K562 (cell line): ENCODE measurements at regions not wholly inside any gene's neighbourhood (a gene's known extent, or its start where the extent isn't known, plus 50 kb on each side); places are given as distances from the start of the nearest gene placed in this dataset.

ENCODE experiments used
- ATAC-seq: fragments of 200-7000 bp; cut with Tn5 transposase; 3 replicates; pipeline ENCODE4 v1.9.1; 2020; ENCODE audit warnings: moderate library complexity
- BruUV-seq: library from RNA; stranded (reverse); fragments of 400-500 nt; replicated peaks from 2 replicates; lab custom pipeline; 2021; lab: Mats Ljungman, UMichigan
- CTCF ChIA-PET: fragments of 300-600 bp; formaldehyde crosslinking; extraction: SDS; loops from one replicate; lab custom pipeline; 2021; ENCODE audit warnings: low intra/inter-chr PET ratio; lab: Yijun Ruan, JAX
- POLR2A ChIA-PET: fragments of 300-600, 350-650 bp; sonication (Branson Sonifier 250); formaldehyde crosslinking; extraction: SDS; loops from one replicate; lab custom pipeline; 2021; ENCODE audit warnings: antibody characterized with exemption, inconsistent platforms; lab: Yijun Ruan, JAX
- DNase-seq, 4 experiments: peaks; one replicate each; pipeline versions ENCODE4 v3.0.0 to v3.0.0-alpha.2; 2011 to 2018; ENCODE audit warnings: low spot score in 3 of 4, mixed read lengths in 3 of 4; ENCODE audit errors: extremely low read depth in 1 of 4
- FAIRE-seq: peaks from 2 replicates; lab custom pipeline; 2011; peaks lifted over from hg19 to GRCh38; lab: Jason Lieb, UNC
- H2AFZ ChIP-seq: 2 replicates; pipeline ENCODE4 v1.6.0; 2011; ENCODE audit warnings: low read depth, low read length, control low read depth, inconsistent platforms
- H3K27ac ChIP-seq: fragments of 200-600 bp; 3 replicates; pipeline ENCODE4 v1.8.0; 2011; ENCODE audit warnings: low read depth, mild to moderate bottlenecking, control low read depth, inconsistent platforms, low read length, moderate library complexity, mixed read lengths; ENCODE audit errors: extremely low read depth
- H3K27me3 ChIP-seq, 2 experiments: fragments of 300-600 bp in 1 of 2; 2 replicates in 1 of 2; 3 replicates in 1 of 2; pipeline versions ENCODE4 v1.6.0 to v1.8.0; 2011; ENCODE audit warnings: inconsistent platforms in 2 of 2, low read length in 2 of 2, mild to moderate bottlenecking in 1 of 2, mixed read lengths in 1 of 2, moderate library complexity in 1 of 2; ENCODE audit not compliant: control insufficient read depth in 2 of 2, insufficient read depth in 2 of 2
- H3K36me3 ChIP-seq: fragments of 300-600 bp; 3 replicates; pipeline ENCODE4 v1.8.0; 2011; ENCODE audit warnings: mild to moderate bottlenecking, low read length, inconsistent platforms; ENCODE audit not compliant: control insufficient read depth, insufficient read depth
- H3K4me1 ChIP-seq, 2 experiments: fragments of 200-600 bp in 1 of 2; replicated peaks in 1 of 2; 2 replicates in 1 of 2; 3 replicates in 1 of 2; pipeline versions ENCODE4 v1.5.1 to v1.8.0; 2011; ENCODE audit warnings: inconsistent platforms in 2 of 2, low read length in 2 of 2, mild to moderate bottlenecking in 1 of 2, mixed read lengths in 1 of 2, moderate library complexity in 1 of 2; ENCODE audit not compliant: control insufficient read depth in 2 of 2, insufficient read depth in 2 of 2
- H3K4me2 ChIP-seq: 2 replicates; pipeline ENCODE4 v1.6.1; 2011; ENCODE audit warnings: low read length, control low read depth, inconsistent platforms, mixed read lengths; ENCODE audit not compliant: insufficient read depth
- H3K4me3 ChIP-seq: fragments of 200-600 bp; sonication (generic), shearing (Covaris generic); 2 replicates; pipeline ENCODE4 v1.5.1; 2016; ENCODE audit warnings: control low read depth, inconsistent platforms
- H3K79me2 ChIP-seq: fragments of 200-600 bp; 3 replicates; pipeline ENCODE4 v1.8.0; 2011; ENCODE audit warnings: low read length, inconsistent platforms; ENCODE audit not compliant: control insufficient read depth, insufficient read depth
- H3K9ac ChIP-seq, 2 experiments: 2 replicates each; pipeline versions ENCODE4 v1.6.0 to v1.6.1; 2011; ENCODE audit warnings: low read depth in 2 of 2, low read length in 2 of 2, control low read depth in 1 of 2, inconsistent platforms in 1 of 2, mild to moderate bottlenecking in 1 of 2, mixed read lengths in 1 of 2; ENCODE audit not compliant: insufficient read depth in 1 of 2
- H3K9me1 ChIP-seq: one replicate; pipeline ENCODE4 v1.6.0; 2011; ENCODE audit warnings: inconsistent platforms, mild to moderate bottlenecking, low read length, moderate library complexity; ENCODE audit not compliant: control insufficient read depth, insufficient read depth
- H3K9me3 ChIP-seq: replicated peaks from 2 replicates; pipeline ENCODE4 v1.5.1; 2011; ENCODE audit warnings: low read depth, low read length, inconsistent platforms; ENCODE audit not compliant: control insufficient read depth, insufficient read depth
- H4K20me1 ChIP-seq: replicated peaks from 2 replicates; pipeline ENCODE4 v1.6.1; 2011; ENCODE audit warnings: low read length, inconsistent platforms, mixed read lengths; ENCODE audit not compliant: control insufficient read depth, insufficient read depth
- BCL6 ChIP-seq: fragments of 250-450 bp; sonication (Bioruptor Pico); IDR thresholded peaks from 2 replicates; pipeline ENCODE4 v1.4.0; 2020
- HDAC6 ChIP-seq: IDR thresholded peaks from 2 replicates; pipeline ENCODE4 v1.6.1; 2012; ENCODE audit warnings: low read depth, mild to moderate bottlenecking, control low read depth, inconsistent platforms, low read length, moderate library complexity
- MTA2 ChIP-seq: fragments of 450-650 bp; IDR thresholded peaks from 2 replicates; pipeline ENCODE4 v1.6.1; 2016; ENCODE audit warnings: low read depth
- NR2C2 ChIP-seq, 2 experiments: fragments of 200-800 bp in 1 of 2; sonication (Bioruptor generic) in 1 of 2; sonication (generic) in 1 of 2; formaldehyde crosslinking in 1 of 2; IDR thresholded peaks; 2 replicates each; pipeline versions ENCODE4 v1.6.1 to v1.8.0; 2016 to 2022; ENCODE audit warnings: mild to moderate bottlenecking in 1 of 2, missing compliant biosample characterization in 1 of 2, missing genetic modification characterization in 1 of 2, missing genetic modification reagents in 1 of 2
- SIN3A ChIP-seq, 2 experiments: fragments of 150-350 bp in 1 of 2; IDR thresholded peaks; 2 replicates each; pipeline ENCODE4 v1.6.1; 2011 to 2016; ENCODE audit warnings: borderline replicate concordance in 2 of 2, low read depth in 2 of 2, low read length in 2 of 2, mild to moderate bottlenecking in 2 of 2, moderate library complexity in 2 of 2; ENCODE audit not compliant: control insufficient read depth in 1 of 2
- TGIF2 ChIP-seq: sonication (generic); formaldehyde crosslinking; IDR thresholded peaks from 2 replicates; pipeline ENCODE4 v1.8.1; 2022; ENCODE audit warnings: mild to moderate bottlenecking, missing genetic modification reagents, moderate library complexity
- ZKSCAN8 ChIP-seq: fragments of 200-800 bp; sonication (Bioruptor generic); IDR thresholded peaks from 2 replicates; pipeline ENCODE4 v1.6.1; 2016; ENCODE audit warnings: missing genetic modification characterization, missing compliant biosample characterization
- WGBS: fragments of 100-300 bp; shearing (Covaris generic); methylation state at CpG from one replicate; pipeline ENCODE4 v1.1.6; 2016; ENCODE audit warnings: low coverage, mixed read lengths; ENCODE audit not compliant: insufficient coverage; ENCODE audit errors: missing lambda C conversion rate; 5-methylcytosine and 5-hydroxymethylcytosine counted together
- in situ Hi-C: fragments of 300-500 bp; cut with MboI; formaldehyde crosslinking; loops from 4 replicates; pipeline ENCODE4 v1.15.0; 2018; ENCODE audit warnings: inconsistent platforms, mixed read lengths
- intact Hi-C: fragments of 100-400 bp; cut with micrococcal nuclease; formaldehyde crosslinking; loops from 2 replicates; pipeline ENCODE4 v1.14.2; 2022
- TF ChIP-seq, protein P1 (sequence below): sonication (generic); formaldehyde crosslinking; IDR thresholded peaks from 2 replicates; pipeline ENCODE4 v1.8.1; 2023; ENCODE audit warnings: mild to moderate bottlenecking, missing genetic modification reagents, moderate library complexity

GRCh38 chr6:81614292-81614691 lies 138.2 kb downstream of the TENT5A start:
- H3K27me3 ChIP-seq: no peaks in the 10 kb centered on the region
- TF ChIP-seq MTA2: no peak
- no peak for TF ChIP-seq NR2C2 (CRISPR knock-in tag; IDR thresholded peaks at IDR 0.05)
- no peak for TF ChIP-seq NR2C2 (tag; IDR thresholded peaks at IDR 0.05)
- no peak for TF ChIP-seq HDAC6
- no peak for TF ChIP-seq BCL6 (CRISPR knock-in tag)
- TF ChIP-seq, protein P1, sequence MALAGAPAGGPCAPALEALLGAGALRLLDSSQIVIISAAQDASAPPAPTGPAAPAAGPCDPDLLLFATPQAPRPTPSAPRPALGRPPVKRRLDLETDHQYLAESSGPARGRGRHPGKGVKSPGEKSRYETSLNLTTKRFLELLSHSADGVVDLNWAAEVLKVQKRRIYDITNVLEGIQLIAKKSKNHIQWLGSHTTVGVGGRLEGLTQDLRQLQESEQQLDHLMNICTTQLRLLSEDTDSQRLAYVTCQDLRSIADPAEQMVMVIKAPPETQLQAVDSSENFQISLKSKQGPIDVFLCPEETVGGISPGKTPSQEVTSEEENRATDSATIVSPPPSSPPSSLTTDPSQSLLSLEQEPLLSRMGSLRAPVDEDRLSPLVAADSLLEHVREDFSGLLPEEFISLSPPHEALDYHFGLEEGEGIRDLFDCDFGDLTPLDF (CRISPR knock-in tag): no peak
- TF ChIP-seq ZKSCAN8 (CRISPR knock-in tag): no peak
- TF ChIP-seq TGIF2 (CRISPR knock-in tag): no peak
- TF ChIP-seq SIN3A (IDR thresholded peaks at IDR 0.05; ENCODE audit: borderline replicate concordance in 2 of 2, control insufficient read depth in 1 of 2, low read depth in 2 of 2, low read length in 2 of 2): no peak
- no peaks in the 10 kb centered on the region for H4K20me1 ChIP-seq
- ATAC-seq (no peak), DNase-seq (no peak), FAIRE-seq (no peak)
- no peak overlapping the region for H3K4me3 ChIP-seq
- intact Hi-C loops (no loop called here), in situ Hi-C loops (no loop called here)
- ChIA-PET POLR2A (no interaction called here), CTCF (no interaction called here)
- H3K79me2 ChIP-seq: no peaks in the 10 kb centered on the region
- H3K9ac ChIP-seq: no peak overlapping the region
- whole genome bisulfite sequencing: 0% methylated on average over 1 of the region's 1 CpG
- H3K36me3 ChIP-seq: no peaks in the 10 kb centered on the region
- no peak overlapping the region for H2AFZ ChIP-seq
- H3K9me3 ChIP-seq: no peaks in the 10 kb centered on the region
- H3K27ac ChIP-seq: no peak overlapping the region
- no peaks in the 10 kb centered on the region for H3K4me1 ChIP-seq
- H3K9me1 ChIP-seq: no peaks in the 10 kb centered on the region
- H3K4me2 ChIP-seq: no peak overlapping the region
- BruUV-seq: no TSS peak
